K562 (cell line): ENCODE measurements at regions not wholly inside any gene's neighbourhood (a gene's known extent, or its start where the extent isn't known, plus 50 kb on each side); places are given as distances from the start of the nearest gene placed in this dataset.

Experiments used
- ATAC-seq: fragments of 200-7000 bp; cut with Tn5 transposase; 3 replicates; pipeline ENCODE4 v1.9.1; 2020; ENCODE audit warnings: moderate library complexity
- BruUV-seq: library from RNA; stranded (reverse); fragments of 400-500 nt; replicated peaks from 2 replicates; lab custom pipeline; 2021; lab: Mats Ljungman, UMichigan
- CTCF ChIA-PET: fragments of 300-600 bp; formaldehyde crosslinking; extraction: SDS; loops from one replicate; lab custom pipeline; 2021; ENCODE audit warnings: low intra/inter-chr PET ratio; lab: Yijun Ruan, JAX
- POLR2A ChIA-PET: fragments of 300-600, 350-650 bp; sonication (Branson Sonifier 250); formaldehyde crosslinking; extraction: SDS; loops from one replicate; lab custom pipeline; 2021; ENCODE audit warnings: antibody characterized with exemption, inconsistent platforms; lab: Yijun Ruan, JAX
- DNase-seq, 4 experiments: peaks; one replicate each; pipeline versions ENCODE4 v3.0.0 to v3.0.0-alpha.2; 2011 to 2018; ENCODE audit warnings: low spot score in 3 of 4, mixed read lengths in 3 of 4; ENCODE audit errors: extremely low read depth in 1 of 4
- FAIRE-seq: peaks from 2 replicates; lab custom pipeline; 2011; peaks lifted over from hg19 to GRCh38; lab: Jason Lieb, UNC
- H2AFZ ChIP-seq: 2 replicates; pipeline ENCODE4 v1.6.0; 2011; ENCODE audit warnings: low read depth, low read length, control low read depth, inconsistent platforms
- H3K27ac ChIP-seq: fragments of 200-600 bp; 3 replicates; pipeline ENCODE4 v1.8.0; 2011; ENCODE audit warnings: low read depth, mild to moderate bottlenecking, control low read depth, inconsistent platforms, low read length, moderate library complexity, mixed read lengths; ENCODE audit errors: extremely low read depth
- H3K27me3 ChIP-seq, 2 experiments: fragments of 300-600 bp in 1 of 2; 2 replicates in 1 of 2; 3 replicates in 1 of 2; pipeline versions ENCODE4 v1.6.0 to v1.8.0; 2011; ENCODE audit warnings: inconsistent platforms in 2 of 2, low read length in 2 of 2, mild to moderate bottlenecking in 1 of 2, mixed read lengths in 1 of 2, moderate library complexity in 1 of 2; ENCODE audit not compliant: control insufficient read depth in 2 of 2, insufficient read depth in 2 of 2
- H3K36me3 ChIP-seq: fragments of 300-600 bp; 3 replicates; pipeline ENCODE4 v1.8.0; 2011; ENCODE audit warnings: mild to moderate bottlenecking, low read length, inconsistent platforms; ENCODE audit not compliant: control insufficient read depth, insufficient read depth
- H3K4me1 ChIP-seq, 2 experiments: fragments of 200-600 bp in 1 of 2; replicated peaks in 1 of 2; 2 replicates in 1 of 2; 3 replicates in 1 of 2; pipeline versions ENCODE4 v1.5.1 to v1.8.0; 2011; ENCODE audit warnings: inconsistent platforms in 2 of 2, low read length in 2 of 2, mild to moderate bottlenecking in 1 of 2, mixed read lengths in 1 of 2, moderate library complexity in 1 of 2; ENCODE audit not compliant: control insufficient read depth in 2 of 2, insufficient read depth in 2 of 2
- H3K4me2 ChIP-seq: 2 replicates; pipeline ENCODE4 v1.6.1; 2011; ENCODE audit warnings: low read length, control low read depth, inconsistent platforms, mixed read lengths; ENCODE audit not compliant: insufficient read depth
- H3K4me3 ChIP-seq: fragments of 200-600 bp; sonication (generic), shearing (Covaris generic); 2 replicates; pipeline ENCODE4 v1.5.1; 2016; ENCODE audit warnings: control low read depth, inconsistent platforms
- H3K79me2 ChIP-seq: fragments of 200-600 bp; 3 replicates; pipeline ENCODE4 v1.8.0; 2011; ENCODE audit warnings: low read length, inconsistent platforms; ENCODE audit not compliant: control insufficient read depth, insufficient read depth
- H3K9ac ChIP-seq, 2 experiments: 2 replicates each; pipeline versions ENCODE4 v1.6.0 to v1.6.1; 2011; ENCODE audit warnings: low read depth in 2 of 2, low read length in 2 of 2, control low read depth in 1 of 2, inconsistent platforms in 1 of 2, mild to moderate bottlenecking in 1 of 2, mixed read lengths in 1 of 2; ENCODE audit not compliant: insufficient read depth in 1 of 2
- H3K9me1 ChIP-seq: one replicate; pipeline ENCODE4 v1.6.0; 2011; ENCODE audit warnings: inconsistent platforms, mild to moderate bottlenecking, low read length, moderate library complexity; ENCODE audit not compliant: control insufficient read depth, insufficient read depth
- H3K9me3 ChIP-seq: replicated peaks from 2 replicates; pipeline ENCODE4 v1.5.1; 2011; ENCODE audit warnings: low read depth, low read length, inconsistent platforms; ENCODE audit not compliant: control insufficient read depth, insufficient read depth
- H4K20me1 ChIP-seq: replicated peaks from 2 replicates; pipeline ENCODE4 v1.6.1; 2011; ENCODE audit warnings: low read length, inconsistent platforms, mixed read lengths; ENCODE audit not compliant: control insufficient read depth, insufficient read depth
- ATF7 ChIP-seq: fragments of 450-650 bp; IDR thresholded peaks from 2 replicates; pipeline ENCODE4 v1.7.1; 2014; ENCODE audit warnings: mild to moderate bottlenecking, moderate library complexity
- DIDO1 ChIP-seq: fragments of 450-650 bp; IDR thresholded peaks from 2 replicates; pipeline ENCODE4 v1.6.1; 2016; ENCODE audit warnings: low read depth, missing biosample characterization, missing genetic modification characterization
- GTF2F1 ChIP-seq: IDR thresholded peaks from 2 replicates; pipeline ENCODE4 v1.6.1; 2011; ENCODE audit warnings: low read depth, low read length, improper control_type of control experiment
- HMG20B ChIP-seq: fragments of 250-450 bp; sonication (Bioruptor Pico); IDR thresholded peaks from 2 replicates; pipeline ENCODE4 v1.5.0; 2021; ENCODE audit warnings: mild to moderate bottlenecking
- KLF13 ChIP-seq: fragments of 450-650 bp; IDR thresholded peaks from 2 replicates; pipeline ENCODE4 v1.6.1; 2016; ENCODE audit warnings: missing genetic modification characterization, low read depth, mild to moderate bottlenecking, missing compliant biosample characterization, moderate library complexity, borderline replicate concordance
- MIER1 ChIP-seq: fragments of 450-650 bp; IDR thresholded peaks from 2 replicates; pipeline ENCODE4 v1.6.1; 2016; ENCODE audit warnings: antibody characterized with exemption, mild to moderate bottlenecking, low read depth
- NCOA2 ChIP-seq, 2 experiments: fragments of 450-650 bp; IDR thresholded peaks; 2 replicates each; pipeline ENCODE4 v1.6.1; 2018; ENCODE audit warnings: mild to moderate bottlenecking in 2 of 2, moderate library complexity in 1 of 2; ENCODE audit not compliant: partially characterized antibody in 2 of 2
- NFXL1 ChIP-seq: fragments of 450-650 bp; formaldehyde crosslinking; IDR thresholded peaks from 2 replicates; pipeline ENCODE4 v1.4.0; 2021; ENCODE audit warnings: mild to moderate bottlenecking
- RAD51 ChIP-seq: fragments of 450-650 bp; IDR thresholded peaks from 2 replicates; pipeline ENCODE4 v1.7.1; 2016; ENCODE audit warnings: low read depth, mild to moderate bottlenecking, borderline replicate concordance
- SAP30 ChIP-seq: fragments of 200-600 bp; sonication (generic); IDR thresholded peaks from 2 replicates; pipeline ENCODE4 v1.6.1; 2012; ENCODE audit warnings: borderline replicate concordance, low read depth, mild to moderate bottlenecking, moderate library complexity, low read length, control low read depth, inconsistent platforms; ENCODE audit not compliant: insufficient read depth, poor library complexity, severe bottlenecking
- SPI1 ChIP-seq: IDR thresholded peaks from 2 replicates; pipeline ENCODE4 v1.6.1; 2011; ENCODE audit warnings: low read depth, low read length, control low read depth, borderline replicate concordance
- SREBF1 ChIP-seq: fragments of 150-350 bp; IDR thresholded peaks from 2 replicates; pipeline ENCODE4 v1.6.1; 2014; ENCODE audit warnings: antibody characterized with exemption, low read depth, low read length, borderline replicate concordance
- ZNF24 ChIP-seq: fragments of 450-650 bp; IDR thresholded peaks from 2 replicates; pipeline ENCODE4 v1.6.1; 2016
- ZNF696 ChIP-seq: fragments of 250-450 bp; sonication (Bioruptor Pico); conservative IDR thresholded peaks from 2 replicates; pipeline ENCODE4 v1.4.0; 2020; ENCODE audit warnings: mild to moderate bottlenecking, moderate library complexity
- WGBS: fragments of 100-300 bp; shearing (Covaris generic); methylation state at CpG from one replicate; pipeline ENCODE4 v1.1.6; 2016; ENCODE audit warnings: low coverage, mixed read lengths; ENCODE audit not compliant: insufficient coverage; ENCODE audit errors: missing lambda C conversion rate; 5-methylcytosine and 5-hydroxymethylcytosine counted together
- in situ Hi-C: fragments of 300-500 bp; cut with MboI; formaldehyde crosslinking; loops from 4 replicates; pipeline ENCODE4 v1.15.0; 2018; ENCODE audit warnings: inconsistent platforms, mixed read lengths
- intact Hi-C: fragments of 100-400 bp; cut with micrococcal nuclease; formaldehyde crosslinking; loops from 2 replicates; pipeline ENCODE4 v1.14.2; 2022
- TF ChIP-seq, protein P1 (sequence below), 3 experiments: fragments of 200-800 bp in 1 of 3; fragments of 250-450 bp in 1 of 3; fragments of 450-650 bp in 1 of 3; sonication (Bioruptor Pico) in 1 of 3; sonication (Bioruptor generic) in 1 of 3; formaldehyde crosslinking in 1 of 3; IDR thresholded peaks; 2 replicates each; pipeline versions ENCODE4 v1.6.1 to v1.8.0; 2016 to 2022; ENCODE audit warnings: mild to moderate bottlenecking in 2 of 3, missing genetic modification characterization in 2 of 3, missing compliant biosample characterization in 1 of 3, moderate library complexity in 1 of 3
- TF ChIP-seq, protein P2 (sequence below): fragments of 250-450 bp; sonication (Bioruptor Pico); IDR thresholded peaks from 2 replicates; pipeline ENCODE4 v1.9.0; 2021; ENCODE audit warnings: mild to moderate bottlenecking, inconsistent platforms
- TF ChIP-seq, protein P3 (sequence below): fragments of 450-650 bp; IDR thresholded peaks from 2 replicates; pipeline ENCODE4 v1.6.1; 2017; ENCODE audit warnings: mild to moderate bottlenecking, moderate library complexity

DNA sequence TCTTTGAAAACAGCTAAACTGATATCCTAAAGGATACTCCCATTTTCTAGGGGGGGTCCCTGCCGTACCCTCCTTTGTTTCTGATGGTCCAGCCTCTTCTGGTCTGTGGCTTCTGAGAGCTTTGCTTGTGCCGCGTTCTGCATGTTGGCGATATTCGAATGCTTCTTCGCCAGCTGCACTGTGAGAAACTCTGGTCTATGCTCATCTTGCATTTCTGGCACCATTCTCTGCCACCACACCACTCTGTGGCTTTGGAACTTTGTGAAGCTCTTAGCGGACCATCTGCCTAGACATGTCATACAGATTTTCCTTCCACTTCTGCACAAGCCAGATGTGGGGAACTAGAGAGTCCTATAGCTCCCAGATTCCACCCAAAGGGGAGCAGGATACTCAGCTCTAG is 197.2 kb downstream of the REEP3 start:
- no TSS peak for BruUV-seq
- Histone ChIP-seq H3K27ac (no peak overlapping the region), H3K4me3 (no peak overlapping the region), H3K9me1 (no peaks in the 10 kb centered on the region), H2AFZ (no peak overlapping the region), H3K36me3 (no peaks in the 10 kb centered on the region), H3K9me3 (no peaks in the 10 kb centered on the region), H3K27me3 (peaks cover 25 to 32% of the 10 kb centered on the region in 2 experiments), H3K4me2 (no peak overlapping the region), H3K9ac (no peak overlapping the region), H4K20me1 (no peaks in the 10 kb centered on the region), H3K79me2 (no peaks in the 10 kb centered on the region), H3K4me1 (no peaks in the 10 kb centered on the region; a peak in 2 of 5 replicates)
- DNase-seq (no peak), ATAC-seq (no peak), FAIRE-seq (no peak)
- ChIA-PET POLR2A (interaction anchor here (0.6 to 1.2 kb wide), 5 partner anchors 18 to 1695 kb away, joined by 3 to 5 read pairs (median 3); no protein-coding TSS in a partner anchor), CTCF (interaction anchor here (0.6 to 3.8 kb wide), 3 partner anchors 501 to 552 kb away, joined by 3 to 63 read pairs (median 11); no protein-coding TSS in a partner anchor)
- intact Hi-C loops: no loop called here
- in situ Hi-C loops: no loop called here
- WGBS: 2% methylated on average over 7 of the region's 7 CpGs
- TF ChIP-seq MIER1 (no peak), KLF13 (no peak), ZNF24 (no peak), SREBF1 (no peak), HMG20B (CRISPR knock-in tag) (no peak), RAD51 (no peak), SPI1 (no peak), SAP30 (no peak), NFXL1 (CRISPR knock-in tag) (no peak), GTF2F1 (no peak), ATF7 (no peak), ZNF696 (CRISPR knock-in tag) (no peak), NCOA2 (IDR thresholded peaks at IDR 0.05; ENCODE audit: partially characterized antibody in 2 of 2) (no peak), DIDO1 (tag) (no peak)
- TF ChIP-seq, protein P1, sequence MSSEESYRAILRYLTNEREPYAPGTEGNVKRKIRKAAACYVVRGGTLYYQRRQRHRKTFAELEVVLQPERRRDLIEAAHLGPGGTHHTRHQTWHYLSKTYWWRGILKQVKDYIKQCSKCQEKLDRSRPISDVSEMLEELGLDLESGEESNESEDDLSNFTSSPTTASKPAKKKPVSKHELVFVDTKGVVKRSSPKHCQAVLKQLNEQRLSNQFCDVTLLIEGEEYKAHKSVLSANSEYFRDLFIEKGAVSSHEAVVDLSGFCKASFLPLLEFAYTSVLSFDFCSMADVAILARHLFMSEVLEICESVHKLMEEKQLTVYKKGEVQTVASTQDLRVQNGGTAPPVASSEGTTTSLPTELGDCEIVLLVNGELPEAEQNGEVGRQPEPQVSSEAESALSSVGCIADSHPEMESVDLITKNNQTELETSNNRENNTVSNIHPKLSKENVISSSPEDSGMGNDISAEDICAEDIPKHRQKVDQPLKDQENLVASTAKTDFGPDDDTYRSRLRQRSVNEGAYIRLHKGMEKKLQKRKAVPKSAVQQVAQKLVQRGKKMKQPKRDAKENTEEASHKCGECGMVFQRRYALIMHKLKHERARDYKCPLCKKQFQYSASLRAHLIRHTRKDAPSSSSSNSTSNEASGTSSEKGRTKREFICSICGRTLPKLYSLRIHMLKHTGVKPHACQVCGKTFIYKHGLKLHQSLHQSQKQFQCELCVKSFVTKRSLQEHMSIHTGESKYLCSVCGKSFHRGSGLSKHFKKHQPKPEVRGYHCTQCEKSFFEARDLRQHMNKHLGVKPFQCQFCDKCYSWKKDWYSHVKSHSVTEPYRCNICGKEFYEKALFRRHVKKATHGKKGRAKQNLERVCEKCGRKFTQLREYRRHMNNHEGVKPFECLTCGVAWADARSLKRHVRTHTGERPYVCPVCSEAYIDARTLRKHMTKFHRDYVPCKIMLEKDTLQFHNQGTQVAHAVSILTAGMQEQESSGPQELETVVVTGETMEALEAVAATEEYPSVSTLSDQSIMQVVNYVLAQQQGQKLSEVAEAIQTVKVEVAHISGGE (CRISPR knock-in tag; IDR thresholded peaks at IDR 0.05): no peak
- TF ChIP-seq, protein P2, sequence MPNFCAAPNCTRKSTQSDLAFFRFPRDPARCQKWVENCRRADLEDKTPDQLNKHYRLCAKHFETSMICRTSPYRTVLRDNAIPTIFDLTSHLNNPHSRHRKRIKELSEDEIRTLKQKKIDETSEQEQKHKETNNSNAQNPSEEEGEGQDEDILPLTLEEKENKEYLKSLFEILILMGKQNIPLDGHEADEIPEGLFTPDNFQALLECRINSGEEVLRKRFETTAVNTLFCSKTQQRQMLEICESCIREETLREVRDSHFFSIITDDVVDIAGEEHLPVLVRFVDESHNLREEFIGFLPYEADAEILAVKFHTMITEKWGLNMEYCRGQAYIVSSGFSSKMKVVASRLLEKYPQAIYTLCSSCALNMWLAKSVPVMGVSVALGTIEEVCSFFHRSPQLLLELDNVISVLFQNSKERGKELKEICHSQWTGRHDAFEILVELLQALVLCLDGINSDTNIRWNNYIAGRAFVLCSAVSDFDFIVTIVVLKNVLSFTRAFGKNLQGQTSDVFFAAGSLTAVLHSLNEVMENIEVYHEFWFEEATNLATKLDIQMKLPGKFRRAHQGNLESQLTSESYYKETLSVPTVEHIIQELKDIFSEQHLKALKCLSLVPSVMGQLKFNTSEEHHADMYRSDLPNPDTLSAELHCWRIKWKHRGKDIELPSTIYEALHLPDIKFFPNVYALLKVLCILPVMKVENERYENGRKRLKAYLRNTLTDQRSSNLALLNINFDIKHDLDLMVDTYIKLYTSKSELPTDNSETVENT (CRISPR knock-in tag): no peak
- TF ChIP-seq, protein P3, sequence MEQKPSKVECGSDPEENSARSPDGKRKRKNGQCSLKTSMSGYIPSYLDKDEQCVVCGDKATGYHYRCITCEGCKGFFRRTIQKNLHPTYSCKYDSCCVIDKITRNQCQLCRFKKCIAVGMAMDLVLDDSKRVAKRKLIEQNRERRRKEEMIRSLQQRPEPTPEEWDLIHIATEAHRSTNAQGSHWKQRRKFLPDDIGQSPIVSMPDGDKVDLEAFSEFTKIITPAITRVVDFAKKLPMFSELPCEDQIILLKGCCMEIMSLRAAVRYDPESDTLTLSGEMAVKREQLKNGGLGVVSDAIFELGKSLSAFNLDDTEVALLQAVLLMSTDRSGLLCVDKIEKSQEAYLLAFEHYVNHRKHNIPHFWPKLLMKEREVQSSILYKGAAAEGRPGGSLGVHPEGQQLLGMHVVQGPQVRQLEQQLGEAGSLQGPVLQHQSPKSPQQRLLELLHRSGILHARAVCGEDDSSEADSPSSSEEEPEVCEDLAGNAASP: no peak
